ENCODE measurements at regions not wholly inside any gene's neighbourhood (a gene's known extent, or its start where the extent isn't known, plus 50 kb on each side); places are given as distances from the start of the nearest gene placed in this dataset.
"Not testable (repeated sequence)": the region's sequence is repeated elsewhere in the genome, so short reads cannot be mapped to it uniquely, and the experiment has no call there.

- DNase-seq (ENCODE audit: low read depth, low spot score) = no peak
Observed at GRCh38 chr10:34058845-34059614, 724.6 kb upstream of the NRP1 start.

DNA sequence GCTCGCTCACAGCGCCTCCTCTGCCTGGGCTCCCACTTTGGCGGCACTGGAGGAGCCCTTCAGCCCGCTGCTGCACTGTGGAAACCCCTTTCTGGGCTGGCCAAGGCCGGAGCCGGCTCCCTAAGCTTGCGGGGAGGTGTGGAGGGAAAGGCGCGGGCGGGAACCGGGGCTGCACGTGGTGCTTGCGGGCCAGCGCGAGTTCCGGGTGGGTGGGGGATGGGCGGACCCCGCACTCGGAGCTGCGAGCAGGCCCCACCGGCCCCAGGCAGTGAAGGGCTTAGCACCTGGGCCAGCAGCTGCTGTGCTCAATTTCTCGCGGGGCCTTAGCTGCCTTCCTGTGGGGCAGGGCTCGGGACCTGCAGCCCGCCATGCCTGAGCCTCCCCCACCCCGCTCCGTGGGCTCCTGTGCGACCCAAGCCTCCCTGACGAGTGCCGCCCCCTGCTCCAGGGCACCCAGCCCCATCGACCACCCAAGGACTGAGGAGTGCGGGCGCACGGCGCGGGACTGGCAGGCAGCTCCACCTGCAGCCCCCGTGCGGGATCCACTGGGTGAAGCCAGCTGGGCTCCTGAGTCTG, 721.0 kb upstream of the NRP1 start:
- DNase-seq (ENCODE audit: low read depth, low spot score) = not testable (repeated sequence)

GRCh38 chr10:34049887-34050286, 715.4 kb upstream of the NRP1 start:
- no peak for DNase-seq (ENCODE audit: low read depth, low spot score)

GRCh38 chr10:34049469-34049868, 715.0 kb upstream of the NRP1 start:
- no peak for DNase-seq (ENCODE audit: low read depth, low spot score)

- DNase-seq (ENCODE audit: low read depth, low spot score) = no peak
Observed at GRCh38 chr10:34047389-34047788, 712.9 kb upstream of the NRP1 start.

DNA sequence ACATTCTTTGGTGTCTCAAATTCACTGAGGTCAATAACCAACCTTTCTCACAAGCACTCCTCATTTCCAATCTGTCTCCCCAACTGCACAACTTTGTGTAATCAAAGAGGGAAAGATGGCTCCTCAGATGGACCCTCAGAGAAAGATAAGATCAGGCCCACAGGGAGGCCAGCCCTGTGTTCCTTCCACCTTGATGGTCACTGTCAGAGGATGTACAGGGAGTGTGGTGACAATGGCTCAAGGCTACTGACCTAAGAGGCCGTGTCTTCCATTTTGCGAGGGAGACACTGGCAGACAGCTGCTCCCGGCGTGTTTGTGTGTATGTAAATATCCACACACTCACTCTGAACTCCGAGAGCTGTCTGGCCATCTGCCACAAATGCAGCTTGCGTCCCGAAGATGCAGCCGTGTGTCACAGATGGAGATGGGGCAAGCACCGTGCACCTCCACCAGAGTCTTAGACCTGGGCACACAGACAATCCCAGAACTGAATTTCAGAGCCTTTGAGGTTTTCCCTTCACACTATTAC, 712.1 kb upstream of the NRP1 start:
- DNase-seq (ENCODE audit: low read depth, low spot score) = no peak

GRCh38 chr10:34045571-34046190, 711.2 kb upstream of the NRP1 start:
- no peak for DNase-seq (ENCODE audit: low read depth, low spot score)

GRCh38 chr10:34041871-34042270, 707.4 kb upstream of the NRP1 start:
- DNase-seq (ENCODE audit: low read depth, low spot score) = no peak

- DNase-seq (ENCODE audit: low read depth, low spot score) = no peak
Observed at GRCh38 chr10:34037499-34037898, 703.0 kb upstream of the NRP1 start.

- DNase-seq (ENCODE audit: low read depth, low spot score) = not testable (repeated sequence)
Observed at GRCh38 chr10:34035241-34035790, 700.8 kb upstream of the NRP1 start.

DNA sequence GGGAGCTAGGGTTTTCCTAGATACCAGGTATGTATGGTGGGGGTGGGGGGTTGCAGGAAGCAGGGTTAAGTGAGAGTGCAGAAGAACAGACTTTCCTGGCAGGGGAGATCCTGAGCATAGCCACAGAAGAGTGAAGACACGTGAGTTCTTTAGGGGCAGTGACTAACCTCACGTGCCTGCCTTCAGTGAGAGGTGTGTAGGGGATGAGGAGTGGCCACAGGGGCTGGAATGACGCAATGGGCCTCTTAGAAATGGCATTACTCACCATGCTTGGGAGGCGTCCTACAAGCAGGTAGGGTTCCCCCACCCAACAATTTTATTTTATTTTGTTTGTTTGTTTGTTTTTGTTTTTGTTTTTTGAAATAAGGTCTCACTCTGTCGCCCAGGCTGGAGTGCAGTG, 698.6 kb upstream of the NRP1 start:
- no peak for DNase-seq (ENCODE audit: low read depth, low spot score)

DNA sequence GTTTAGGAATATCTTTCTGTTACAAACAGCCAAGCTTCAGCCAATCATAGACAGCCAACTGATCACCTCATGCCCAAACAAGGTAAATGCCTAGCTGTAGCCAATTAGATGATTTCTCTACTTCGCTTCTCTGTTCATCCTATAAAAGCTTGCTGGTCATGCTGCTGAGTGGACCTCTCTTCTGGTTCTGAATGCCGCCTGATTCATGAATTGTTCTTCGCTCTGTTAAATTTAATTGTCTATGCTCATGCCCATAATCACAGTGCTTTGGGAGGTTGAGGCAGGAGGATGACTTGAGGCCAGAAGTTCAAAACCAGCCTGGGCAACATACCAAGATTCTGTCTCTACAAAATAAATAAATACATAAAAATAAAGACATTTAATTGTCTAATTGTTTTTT, 698.1 kb upstream of the NRP1 start:
- DNase-seq (ENCODE audit: low read depth, low spot score) = no peak

GRCh38 chr10:34031400-34031799, 696.9 kb upstream of the NRP1 start:
- no peak for DNase-seq (ENCODE audit: low read depth, low spot score)

DNA sequence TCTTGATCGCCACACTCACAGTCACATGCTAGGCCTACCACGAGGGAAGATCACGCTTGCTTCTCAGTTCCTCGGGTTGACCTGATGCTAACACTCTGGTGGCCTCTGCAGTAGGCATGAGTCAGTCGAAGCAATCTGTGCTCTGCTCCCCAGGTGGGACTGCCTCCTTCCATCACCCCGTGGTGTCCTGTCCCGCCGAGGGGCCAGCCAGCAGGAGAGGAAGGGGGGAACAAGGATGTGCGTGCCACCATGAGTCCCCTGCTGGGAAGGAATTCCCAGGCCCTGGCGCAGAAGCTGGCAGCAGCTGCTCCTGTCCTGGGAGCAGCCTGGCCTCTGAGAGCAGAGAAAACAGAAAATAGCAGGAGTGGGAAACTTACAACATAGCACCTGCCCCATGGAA, 695.0 kb upstream of the NRP1 start:
- DNase-seq (ENCODE audit: low read depth, low spot score) = no peak

GRCh38 chr10:34028936-34029335, 694.5 kb upstream of the NRP1 start:
- DNase-seq (ENCODE audit: low read depth, low spot score) = no peak

- no peak for DNase-seq (ENCODE audit: low read depth, low spot score)
Observed at GRCh38 chr10:34024693-34025425, 690.4 kb upstream of the NRP1 start.

DNA sequence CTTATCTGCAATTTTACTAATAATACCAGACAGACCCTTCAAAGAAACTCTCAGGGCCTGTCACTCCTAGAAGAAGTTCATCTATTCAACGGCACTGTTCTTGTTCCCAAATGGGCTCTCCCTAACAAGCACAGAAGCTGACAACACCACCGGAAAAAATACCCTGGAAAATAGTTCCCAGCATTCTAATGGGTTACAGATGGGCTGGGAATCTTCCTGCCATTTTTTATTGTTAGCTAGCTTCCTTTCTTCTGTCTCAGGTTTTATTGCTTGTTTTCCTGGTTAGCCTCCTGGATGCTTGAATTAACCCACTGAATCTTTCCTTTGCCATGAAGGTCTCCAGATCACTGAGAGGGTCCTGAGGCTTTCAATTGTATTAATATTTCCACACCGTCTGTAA, 689.8 kb upstream of the NRP1 start:
- no peak for DNase-seq (ENCODE audit: low read depth, low spot score)

DNA sequence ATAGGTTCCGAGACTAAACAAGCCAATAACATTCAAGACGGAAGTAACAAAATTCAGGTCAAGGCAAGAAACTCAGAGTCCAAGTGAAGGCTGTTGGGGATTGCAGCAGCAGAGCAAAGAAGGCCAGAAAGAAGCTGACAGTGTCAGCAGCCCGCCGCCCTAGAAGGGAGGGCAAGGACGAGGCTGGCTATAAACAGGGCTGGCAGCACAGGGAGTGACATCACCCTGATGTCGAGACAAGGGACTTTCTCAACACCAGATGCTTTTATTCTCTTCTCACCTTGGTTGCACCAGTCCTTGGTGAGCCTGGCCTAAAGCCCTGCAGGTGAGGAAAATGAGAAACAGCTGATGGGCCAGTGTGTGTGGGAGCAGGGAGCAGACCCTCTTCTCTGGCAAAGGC, 687.7 kb upstream of the NRP1 start:
- no peak for DNase-seq (ENCODE audit: low read depth, low spot score)

DNA sequence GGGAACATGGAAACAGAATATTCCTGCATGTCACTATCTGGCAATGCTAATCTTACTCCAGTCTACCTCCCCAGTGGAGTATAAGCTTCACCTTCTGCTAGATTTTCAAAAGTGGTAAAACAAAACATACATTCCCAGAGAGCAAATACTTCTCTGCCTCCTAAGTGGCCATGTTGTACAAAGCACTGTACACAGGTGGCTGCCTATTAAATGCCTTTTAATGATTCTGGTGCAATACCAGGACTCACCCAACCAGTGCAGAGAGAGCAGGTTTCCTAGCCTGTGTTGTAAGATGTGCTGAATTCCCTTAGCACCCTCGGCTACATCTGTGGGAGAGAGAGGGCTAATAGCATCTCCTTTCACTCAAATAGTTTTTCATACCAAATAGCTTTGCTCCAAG, 684.3 kb upstream of the NRP1 start:
- DNase-seq (ENCODE audit: low read depth, low spot score) = no peak

GRCh38 chr10:34018129-34018528, 683.7 kb upstream of the NRP1 start:
- DNase-seq (ENCODE audit: low read depth, low spot score) = no peak

DNA sequence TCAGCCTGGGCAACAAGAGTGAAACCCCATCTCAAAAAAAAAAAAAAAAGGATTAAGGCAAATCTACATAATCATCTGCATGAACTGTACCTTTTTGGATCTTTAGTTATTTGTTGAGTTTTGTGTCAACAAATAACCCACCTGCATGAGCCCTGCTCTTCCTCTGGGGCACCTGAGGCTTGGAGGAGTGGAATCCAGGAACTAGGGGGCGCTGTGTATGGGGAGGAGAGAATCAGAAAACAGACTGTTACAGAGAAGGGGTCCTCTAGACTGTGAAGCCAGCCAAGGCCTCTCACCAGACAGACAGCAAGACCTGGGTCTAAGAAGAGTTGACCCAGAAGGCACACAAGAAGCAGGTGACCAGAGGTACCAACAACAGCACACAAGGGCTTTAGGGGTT, 682.8 kb upstream of the NRP1 start:
- no peak for DNase-seq (ENCODE audit: low read depth, low spot score)

DNA sequence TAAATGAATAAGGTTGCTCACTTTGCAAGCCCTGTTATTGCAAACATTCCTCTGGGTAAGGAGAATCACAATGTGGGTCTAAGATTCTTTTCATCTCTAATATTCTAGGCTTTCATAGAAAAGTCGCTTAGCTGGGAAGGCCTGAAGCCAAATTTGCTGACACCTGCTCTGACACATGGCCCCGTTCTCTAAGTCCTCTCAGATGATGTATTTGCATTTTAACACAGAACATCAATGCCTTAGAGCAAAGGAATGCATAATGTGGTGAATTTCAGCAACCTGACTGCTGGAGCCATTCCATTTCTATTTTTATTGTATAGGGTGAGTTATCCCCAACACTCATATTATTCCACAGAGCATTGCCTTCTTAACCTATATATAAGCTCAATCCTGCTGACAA, 682.1 kb upstream of the NRP1 start:
- DNase-seq (ENCODE audit: low read depth, low spot score) = no peak
